BLaER1 treated with 17β-estradiol and CSF1 and Interleukin-3, amounts not matched to agents 10 nM and 100 nM (cell line): ENCODE measurements at regions not wholly inside any gene's neighbourhood (a gene's known extent, or its start where the extent isn't known, plus 50 kb on each side); places are given as distances from the start of the nearest gene placed in this dataset.
A peak's percentile ranks its signal among the peaks of the same experiment; 100 is the strongest.
"Not testable (repeated sequence)": the region's sequence is repeated elsewhere in the genome, so short reads cannot be mapped to it uniquely, and the experiment has no call there.

Source experiments
- H3K27ac ChIP-seq, 11 experiments: shearing (Covaris generic); formaldehyde crosslinking; 2 replicates each; pipeline ENCODE4 v1.8.1; 2022
- H3K27me3 ChIP-seq, 11 experiments: shearing (Covaris generic); formaldehyde crosslinking; 2 replicates each; pipeline ENCODE4 v1.8.1; 2022
- H3K36me3 ChIP-seq, 11 experiments: shearing (Covaris generic); formaldehyde crosslinking; 2 replicates each; pipeline ENCODE4 v1.8.1; 2022
- H3K4me1 ChIP-seq, 10 experiments: shearing (Covaris generic); formaldehyde crosslinking; 2 replicates each; pipeline ENCODE4 v1.8.1; 2022
- H3K4me2 ChIP-seq, 11 experiments: shearing (Covaris generic); formaldehyde crosslinking; 2 replicates each; pipeline ENCODE4 v1.8.1; 2022
- H3K4me3 ChIP-seq, 10 experiments: shearing (Covaris generic); formaldehyde crosslinking; 2 replicates each; pipeline ENCODE4 v1.8.1; 2022
- H3K9ac ChIP-seq, 11 experiments: shearing (Covaris generic); formaldehyde crosslinking; 2 replicates each; pipeline ENCODE4 v1.8.1; 2022
- H3K9me3 ChIP-seq, 11 experiments: shearing (Covaris generic); formaldehyde crosslinking; replicated peaks in 1 of 11; 2 replicates each; pipeline ENCODE4 v1.8.1; 2022
- H4K20me1 ChIP-seq, 11 experiments: shearing (Covaris generic); formaldehyde crosslinking; 2 replicates each; pipeline ENCODE4 v1.8.1; 2022
- Cebpa-rat ChIP-seq, 11 experiments: shearing (Covaris generic); IDR thresholded peaks; 2 replicates each; pipeline ENCODE4 v1.8.1; 2022

DNA sequence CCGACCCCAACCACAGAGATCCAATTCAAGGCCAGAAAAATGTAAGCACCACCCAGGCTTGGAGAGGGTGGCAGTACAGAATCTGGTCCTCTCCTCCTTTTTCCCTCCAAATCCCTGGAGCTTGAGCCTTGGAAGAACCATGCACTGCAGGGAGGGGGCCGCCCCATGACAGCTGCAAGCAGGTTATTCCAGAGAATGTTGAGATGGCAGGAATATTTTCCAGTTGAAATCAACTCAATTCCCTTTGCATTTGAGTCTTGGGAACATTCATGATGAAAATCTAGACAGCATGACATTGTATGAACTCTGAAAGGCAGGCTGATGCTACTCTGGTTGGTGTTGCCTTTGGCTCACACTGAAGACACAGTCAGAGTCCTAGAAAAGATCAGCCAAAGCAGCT lies 386.6 kb upstream of the FGF16 start:
- Histone ChIP-seq H4K20me1 (no peaks in the 10 kb centered on the region), H3K9me3 (no peaks in the 10 kb centered on the region), H3K4me1 (no peaks in the 10 kb centered on the region), H3K4me2 (no peak overlapping the region), H3K4me3 (no peak overlapping the region), H3K9ac (no peak overlapping the region), H3K27me3 (peaks cover 5 to 85% (median 52%) of the 10 kb centered on the region in 11 experiments), H3K27ac (no peak overlapping the region), H3K36me3 (no peaks in the 10 kb centered on the region)
- TF ChIP-seq Cebpa-rat (IDR thresholded peaks at IDR 0.05), result no peak

DNA sequence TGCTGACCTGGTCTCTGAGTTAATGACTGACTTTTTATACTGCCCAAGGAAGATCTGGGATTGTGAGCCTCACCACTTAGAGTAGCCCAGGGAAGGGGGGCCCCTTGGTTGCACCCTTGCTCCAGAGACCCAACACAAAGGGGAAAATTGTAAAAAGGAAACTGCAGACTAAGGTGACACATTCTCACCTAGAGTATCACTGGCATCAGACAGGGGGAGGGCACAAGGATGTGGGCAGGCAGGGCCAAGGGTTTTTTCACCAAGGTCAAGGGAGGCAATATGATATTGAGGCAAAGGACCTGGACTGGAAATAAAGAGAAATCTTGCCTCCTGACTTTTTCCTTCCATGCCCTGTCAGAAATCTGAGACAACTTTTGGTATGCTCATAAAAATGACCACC lies 386.2 kb upstream of the FGF16 start:
- Histone ChIP-seq H3K4me1 (no peaks in the 10 kb centered on the region), H3K27ac (no peak overlapping the region), H3K9me3 (no peaks in the 10 kb centered on the region), H3K9ac (no peak overlapping the region), H3K4me3 (no peak overlapping the region), H3K27me3 (peaks cover 5 to 82% (median 52%) of the 10 kb centered on the region in 11 experiments), H4K20me1 (no peaks in the 10 kb centered on the region), H3K36me3 (no peaks in the 10 kb centered on the region), H3K4me2 (no peak overlapping the region)
- TF ChIP-seq Cebpa-rat (IDR thresholded peaks at IDR 0.05), result no peak

DNA sequence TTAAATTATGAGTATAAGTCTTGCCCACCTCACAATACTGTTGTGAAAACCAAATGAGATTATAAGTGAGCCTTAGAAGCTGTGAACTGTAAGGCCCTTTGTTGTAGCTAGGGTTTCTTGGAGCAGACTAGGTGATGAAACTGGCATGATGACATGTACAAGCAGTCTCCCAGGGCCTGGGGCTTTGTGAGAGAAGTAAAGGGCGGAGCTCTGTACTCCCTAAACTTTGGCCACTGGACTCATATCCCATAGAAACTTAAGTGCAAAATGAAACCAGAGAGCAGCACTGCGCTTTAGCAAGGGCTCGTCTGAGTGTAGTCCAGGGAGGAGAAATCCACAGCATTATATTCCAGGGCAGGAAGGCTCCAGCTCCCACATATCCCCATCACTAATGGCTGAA lies 385.6 kb upstream of the FGF16 start:
- Histone ChIP-seq H3K4me2 (no peak overlapping the region), H3K27ac (no peak overlapping the region), H4K20me1 (no peaks in the 10 kb centered on the region), H3K27me3 (peaks cover 5 to 80% (median 52%) of the 10 kb centered on the region in 11 experiments), H3K4me1 (no peaks in the 10 kb centered on the region), H3K9me3 (no peaks in the 10 kb centered on the region), H3K36me3 (no peaks in the 10 kb centered on the region), H3K4me3 (no peak overlapping the region), H3K9ac (no peak overlapping the region)
- no peak for TF ChIP-seq Cebpa-rat (IDR thresholded peaks at IDR 0.05)

DNA sequence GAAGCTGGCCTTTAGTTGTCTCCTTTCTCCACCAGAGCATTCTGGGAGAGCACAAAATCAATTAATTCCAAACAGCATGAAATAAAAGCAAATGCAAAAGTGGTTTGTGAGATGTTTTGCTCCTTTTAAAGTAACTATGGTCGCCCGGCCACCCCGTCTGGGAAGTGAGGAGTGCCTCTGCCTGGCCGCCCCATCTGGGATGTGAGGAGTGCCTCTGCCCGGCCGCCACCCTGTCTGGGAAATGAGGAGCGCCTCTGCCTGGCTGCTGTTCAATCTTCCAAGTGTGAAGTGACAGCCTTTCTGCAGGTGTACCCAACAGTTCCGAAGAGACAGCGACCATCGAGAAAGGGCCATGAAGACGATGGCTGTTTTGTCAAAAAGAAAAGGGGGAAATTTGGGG lies 381.3 kb upstream of the FGF16 start:
- Histone ChIP-seq H3K9ac (no peak overlapping the region), H3K36me3 (no peaks in the 10 kb centered on the region), H3K4me3 (no peak overlapping the region), H3K9me3 (no peaks in the 10 kb centered on the region), H3K4me2 (no peak overlapping the region), H4K20me1 (no peaks in the 10 kb centered on the region), H3K4me1 (peaks cover 0 to 11% (median 0%) of the 10 kb centered on the region in 10 experiments; a peak in 3 of 20 replicates), H3K27me3 (peaks cover 5 to 83% (median 62%) of the 10 kb centered on the region in 11 experiments; a peak in 21 of 22 replicates), H3K27ac (no peak overlapping the region)
- no peak for TF ChIP-seq Cebpa-rat (IDR thresholded peaks at IDR 0.05)

DNA sequence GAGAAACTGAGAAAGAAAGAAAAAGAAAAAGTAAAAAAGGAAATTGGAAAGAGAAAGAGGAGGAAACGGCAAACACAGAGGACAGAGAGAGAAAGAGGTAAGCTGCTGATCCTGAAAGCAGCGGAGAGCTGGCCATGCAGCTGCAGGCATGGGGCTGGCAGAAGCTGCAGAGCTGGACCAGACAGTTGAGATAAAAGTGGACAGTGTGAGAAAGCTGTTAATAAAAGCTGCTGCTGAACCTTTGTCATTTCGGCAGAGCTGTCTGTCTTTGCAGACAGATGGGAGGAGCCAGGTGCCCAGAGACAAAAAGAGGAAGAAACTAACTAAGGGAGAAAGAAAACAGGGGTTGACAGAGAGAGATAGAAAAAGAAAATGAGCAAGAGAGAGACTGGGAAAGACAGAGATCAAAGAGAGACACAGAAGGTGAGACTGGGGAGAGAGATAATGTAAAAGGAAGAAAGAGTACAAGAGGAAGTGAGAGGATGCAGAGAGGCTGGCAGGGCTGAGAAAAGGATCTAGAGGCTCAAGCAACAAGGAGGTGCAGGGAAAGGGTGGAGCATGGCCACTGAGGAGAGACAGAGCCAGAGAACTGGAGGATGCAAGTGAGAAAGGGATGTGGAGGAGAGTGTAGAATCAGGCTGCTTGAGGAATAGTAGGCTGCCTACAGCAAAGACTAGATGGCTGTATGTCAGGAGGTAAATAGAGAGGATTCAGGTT lies 376.8 kb upstream of the FGF16 start:
- H3K9me3 ChIP-seq, result peaks cover 0 to 11% (median 6%) of the 10 kb centered on the region in 11 experiments; a peak in 11 of 22 replicates
- TF ChIP-seq Cebpa-rat (IDR thresholded peaks at IDR 0.05), result no peak
- H3K4me3 ChIP-seq, result no peak overlapping the region
- H4K20me1 ChIP-seq, result no peaks in the 10 kb centered on the region
- no peak overlapping the region for H3K9ac ChIP-seq
- no peaks in the 10 kb centered on the region for H3K36me3 ChIP-seq
- no peak overlapping the region for H3K27ac ChIP-seq
- peak overlapping the region in 9 of 11 experiments; percentile 22 to 55 (median 33); a peak in 15 of 22 replicates for H3K4me2 ChIP-seq
- peaks cover 0 to 11% (median 0%) of the 10 kb centered on the region in 10 experiments; a peak in 3 of 20 replicates for H3K4me1 ChIP-seq
- peaks cover 7 to 82% (median 60%) of the 10 kb centered on the region in 11 experiments; a peak in 21 of 22 replicates for H3K27me3 ChIP-seq

DNA sequence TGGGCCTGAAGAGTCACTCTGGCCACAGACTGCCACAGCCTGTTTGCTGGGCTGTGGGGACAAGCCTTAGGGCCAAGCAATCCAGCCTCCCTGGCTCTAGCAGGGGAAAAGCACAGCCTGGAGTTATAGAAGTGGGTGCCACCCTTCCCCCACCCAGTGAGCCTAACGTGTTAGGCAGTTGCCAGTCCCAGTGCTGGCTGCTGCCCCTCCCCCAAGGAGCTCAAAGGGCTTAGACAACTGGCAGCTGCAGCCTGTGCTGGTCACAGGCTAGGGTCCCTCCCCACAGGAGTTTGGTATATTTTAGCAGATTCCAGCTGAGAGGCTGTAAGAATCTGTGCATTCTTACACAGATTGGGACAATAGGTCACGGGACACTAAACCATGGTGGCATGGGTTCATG lies 370.3 kb upstream of the FGF16 start:
- Histone ChIP-seq H3K4me1 (no peaks in the 10 kb centered on the region), H3K4me3 (no peak overlapping the region), H3K36me3 (no peaks in the 10 kb centered on the region), H3K4me2 (no peak overlapping the region), H3K9ac (no peak overlapping the region), H3K27me3 (peaks cover 0 to 52% (median 38%) of the 10 kb centered on the region in 11 experiments; a peak in 13 of 22 replicates), H3K9me3 (peaks cover 35 to 55% (median 41%) of the 10 kb centered on the region in 11 experiments), H4K20me1 (no peaks in the 10 kb centered on the region), H3K27ac (no peak overlapping the region)
- TF ChIP-seq Cebpa-rat (IDR thresholded peaks at IDR 0.05), result no peak

DNA sequence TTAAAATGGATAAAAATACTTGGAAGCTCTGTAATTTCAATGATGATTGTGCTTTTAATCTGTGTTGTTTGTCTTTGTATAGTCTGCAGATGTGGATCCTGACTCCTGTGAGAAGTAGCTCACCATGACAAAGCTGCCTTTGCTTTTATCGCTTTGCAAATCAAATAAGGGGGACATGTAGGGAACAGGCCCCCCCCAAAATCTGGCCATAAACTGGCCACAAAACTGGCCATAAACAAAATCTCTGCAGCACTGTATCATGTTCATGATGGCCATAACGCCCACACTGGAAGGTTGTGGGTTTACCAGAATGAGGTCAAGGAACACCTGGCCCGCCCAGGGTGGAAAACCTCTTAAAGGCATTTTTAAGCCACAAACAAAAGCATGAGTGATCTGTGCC lies 366.0 kb upstream of the FGF16 start:
- not testable (repeated sequence) for H3K4me1 ChIP-seq, H3K27ac ChIP-seq, H3K4me2 ChIP-seq, H3K9ac ChIP-seq, H4K20me1 ChIP-seq, H3K4me3 ChIP-seq, H3K36me3 ChIP-seq
- H3K9me3 ChIP-seq, result peaks cover 48 to 71% (median 55%) of the 10 kb centered on the region in 11 experiments
- H3K27me3 ChIP-seq, result peaks cover 10 to 54% (median 44%) of the 10 kb centered on the region in 11 experiments; a peak in 19 of 22 replicates

DNA sequence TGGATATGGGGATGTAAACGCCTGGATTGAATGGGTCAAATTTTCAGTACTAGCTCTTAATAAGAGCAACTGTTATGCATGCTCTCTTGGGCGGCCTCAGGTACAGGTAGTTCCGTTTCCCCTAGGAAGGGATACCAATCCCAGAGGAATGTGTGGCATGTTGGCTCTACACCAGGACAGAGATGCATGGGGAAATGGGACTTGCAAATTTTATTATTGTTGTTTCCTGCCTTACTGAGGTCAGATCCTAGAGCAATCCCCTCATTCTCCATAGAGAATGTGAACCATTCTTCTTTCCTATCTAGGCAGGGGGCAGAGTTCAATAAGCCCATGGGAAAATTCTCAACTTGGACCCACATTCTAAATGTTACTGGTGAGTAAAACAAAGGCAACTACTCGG lies 361.8 kb upstream of the FGF16 start:
- Histone ChIP-seq H3K9ac (no peak overlapping the region), H3K4me3 (no peak overlapping the region), H3K4me1 (no peaks in the 10 kb centered on the region), H3K27me3 (peaks cover 15 to 68% (median 51%) of the 10 kb centered on the region in 11 experiments; a peak in 19 of 22 replicates), H4K20me1 (no peaks in the 10 kb centered on the region), H3K9me3 (peaks cover 36 to 60% (median 44%) of the 10 kb centered on the region in 11 experiments), H3K36me3 (no peaks in the 10 kb centered on the region), H3K27ac (no peak overlapping the region), H3K4me2 (no peak overlapping the region)
- no peak for TF ChIP-seq Cebpa-rat (IDR thresholded peaks at IDR 0.05)

DNA sequence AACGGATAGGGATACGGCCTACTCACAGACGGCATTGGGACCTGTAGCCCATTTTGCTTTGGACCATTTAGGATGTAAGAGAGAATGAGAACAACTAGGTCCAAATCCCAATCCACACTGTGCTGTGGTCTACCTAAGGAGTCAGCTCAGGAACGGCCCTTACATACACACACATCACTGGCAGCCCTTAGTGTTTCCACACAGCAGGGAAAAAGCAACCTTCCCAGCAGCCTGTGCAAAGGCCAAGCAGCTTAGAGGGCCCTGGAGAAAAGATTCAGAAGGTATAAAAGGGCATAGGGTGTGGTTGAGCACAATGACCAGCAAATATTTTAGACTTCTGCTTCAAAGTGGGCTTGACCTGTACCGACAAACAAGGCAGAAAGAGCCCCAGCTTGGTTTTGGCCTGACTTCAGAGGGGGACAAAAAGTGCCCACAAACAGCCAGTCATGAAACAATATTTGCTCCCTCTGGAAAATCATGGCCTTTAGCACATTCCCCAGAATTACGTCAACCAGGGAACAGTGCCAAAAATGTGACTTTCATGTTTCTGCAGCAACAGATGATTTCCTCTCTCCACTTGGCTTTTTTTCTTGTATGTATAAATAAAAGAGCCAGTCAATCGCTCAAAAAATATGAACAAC lies 359.5 kb upstream of the FGF16 start:
- H4K20me1 ChIP-seq, result no peaks in the 10 kb centered on the region
- H3K36me3 ChIP-seq, result no peaks in the 10 kb centered on the region
- no peaks in the 10 kb centered on the region for H3K4me1 ChIP-seq
- H3K27me3 ChIP-seq, result peaks cover 15 to 82% (median 56%) of the 10 kb centered on the region in 11 experiments; a peak in 19 of 22 replicates
- no peak overlapping the region for H3K4me3 ChIP-seq
- no peak overlapping the region for H3K4me2 ChIP-seq
- TF ChIP-seq Cebpa-rat (IDR thresholded peaks at IDR 0.05), result no peak
- no peak overlapping the region for H3K9ac ChIP-seq
- H3K27ac ChIP-seq, result no peak overlapping the region
- peaks cover 13 to 38% (median 21%) of the 10 kb centered on the region in 11 experiments; a peak in 21 of 22 replicates for H3K9me3 ChIP-seq
